Fibroblast of gingiva (primary cell): ENCODE measurements at regions not wholly inside any gene's neighbourhood (a gene's known extent, or its start where the extent isn't known, plus 50 kb on each side); places are given as distances from the start of the nearest gene placed in this dataset.
"Not testable (repeated sequence)": the region's sequence is repeated elsewhere in the genome, so short reads cannot be mapped to it uniquely, and the experiment has no call there.

Source experiments
- DNase-seq: peaks from one replicate; pipeline ENCODE4 v3.0.0-alpha.2; 2011; ENCODE audit warnings: low read depth

GRCh38 chr14:21978999-21979314 is 305.3 kb upstream of the OR4E1 start:
- DNase-seq = no peak

- DNase-seq = no peak
These were observed 304.8 kb upstream of the OR4E1 start for GRCh38 chr14:21978184-21978998.

GRCh38 chr14:21974741-21975140 is 301.1 kb upstream of the OR4E1 start:
- no peak for DNase-seq

- no peak for DNase-seq
These were observed 291.4 kb upstream of the OR4E1 start for GRCh38 chr14:21965042-21965441.

- no peak for DNase-seq
These were observed 290.6 kb upstream of the OR4E1 start for GRCh38 chr14:21964180-21964579.

GRCh38 chr14:21960636-21961035 is 287.0 kb upstream of the OR4E1 start:
- DNase-seq = no peak

- DNase-seq = no peak
These were observed 268.3 kb upstream of the OR4E1 start for GRCh38 chr14:21941885-21942284.

- DNase-seq = no peak
These were observed 267.6 kb upstream of the OR4E1 start for GRCh38 chr14:21940887-21941856.

GRCh38 chr14:21939836-21940235 is 266.2 kb upstream of the OR4E1 start:
- DNase-seq = no peak

GRCh38 chr14:21937996-21938395 is 264.4 kb upstream of the OR4E1 start:
- no peak for DNase-seq

- DNase-seq = no peak
These were observed 260.1 kb upstream of the OR4E1 start for GRCh38 chr14:21933681-21934080.

GRCh38 chr14:21924479-21924878 is 250.9 kb upstream of the OR4E1 start:
- DNase-seq = no peak

GRCh38 chr14:21923820-21924219 is 250.2 kb upstream of the OR4E1 start:
- DNase-seq = no peak

- no peak for DNase-seq
These were observed 247.8 kb upstream of the OR4E1 start for GRCh38 chr14:21921453-21921852.

- DNase-seq = peak; percentile 9
These were observed 244.2 kb upstream of the OR4E1 start for GRCh38 chr14:21917699-21918436.

GRCh38 chr14:21915826-21916225 is 242.2 kb upstream of the OR4E1 start:
- no peak for DNase-seq

GRCh38 chr14:21913759-21914158 is 240.1 kb upstream of the OR4E1 start:
- DNase-seq = no peak

GRCh38 chr14:21912367-21912766 is 238.7 kb upstream of the OR4E1 start:
- no peak for DNase-seq

- DNase-seq = no peak
These were observed 238.3 kb upstream of the OR4E1 start for GRCh38 chr14:21911877-21912276.

- no peak for DNase-seq
These were observed 236.6 kb upstream of the OR4E1 start for GRCh38 chr14:21910260-21910659.

- DNase-seq = no peak
These were observed 229.1 kb upstream of the OR4E1 start for GRCh38 chr14:21902561-21903181.

- not testable (repeated sequence) for DNase-seq
These were observed 221.2 kb upstream of the OR4E1 start for GRCh38 chr14:21894898-21895194.
